Bone marrow (tissue), 2 donors: ENCODE measurements at regions not wholly inside any gene's neighbourhood (a gene's known extent, or its start where the extent isn't known, plus 50 kb on each side); places are given as distances from the start of the nearest gene placed in this dataset.

Experiments
- DNase-seq, 2 donors: peaks; one replicate each; lab custom pipeline; 2025; lab: John Stamatoyannopoulos, UW

- DNase-seq: no peak
Measured at GRCh38 chr2:67707896-67708295, 310.8 kb downstream of the ETAA1 start.

- no peak for DNase-seq
Measured at GRCh38 chr2:67709835-67710234, 312.7 kb downstream of the ETAA1 start.

DNA sequence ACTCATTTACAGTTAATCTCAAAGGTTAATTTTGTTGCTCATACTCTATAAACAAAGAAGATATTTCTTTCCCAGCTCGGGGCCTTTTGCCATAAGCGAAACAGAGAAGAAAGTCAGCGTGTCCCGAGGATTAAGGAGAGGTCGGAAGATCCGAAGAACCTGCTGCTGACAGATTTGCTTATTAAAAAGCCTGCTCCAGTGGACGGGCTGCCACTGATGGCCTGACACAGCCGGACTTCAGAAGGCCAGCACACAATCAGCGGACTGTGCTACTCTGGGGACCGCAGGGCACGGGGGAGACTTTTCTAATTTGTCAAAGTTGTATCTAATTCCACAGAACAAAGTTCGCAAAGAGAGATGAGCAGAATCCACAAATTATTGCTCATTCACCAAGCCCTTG is 315.4 kb downstream of the ETAA1 start:
- no peak for DNase-seq

DNA sequence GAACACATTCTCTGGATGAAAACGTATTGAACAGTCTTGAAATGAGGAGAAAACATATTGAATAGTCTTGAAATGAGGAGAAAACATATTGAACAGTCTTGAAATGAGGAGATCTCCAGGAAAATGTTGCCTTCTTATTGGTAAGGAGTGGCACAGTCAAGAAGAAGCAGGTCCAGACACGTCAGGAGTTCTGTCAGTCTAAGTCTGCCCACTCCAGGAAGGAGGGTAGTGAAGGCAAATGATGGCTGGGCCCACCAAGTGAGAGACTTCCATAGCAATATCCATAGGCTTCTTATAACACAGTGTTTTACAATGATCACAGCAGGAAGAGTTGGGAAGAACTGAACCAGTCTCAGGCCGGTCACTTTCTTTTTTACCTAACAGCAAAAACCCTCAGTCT is 316.2 kb downstream of the ETAA1 start:
- no peak for DNase-seq

GRCh38 chr2:67716895-67717396 is 319.8 kb downstream of the ETAA1 start:
- no peak for DNase-seq

GRCh38 chr2:67717692-67718091 is 320.6 kb downstream of the ETAA1 start:
- no peak for DNase-seq

DNA sequence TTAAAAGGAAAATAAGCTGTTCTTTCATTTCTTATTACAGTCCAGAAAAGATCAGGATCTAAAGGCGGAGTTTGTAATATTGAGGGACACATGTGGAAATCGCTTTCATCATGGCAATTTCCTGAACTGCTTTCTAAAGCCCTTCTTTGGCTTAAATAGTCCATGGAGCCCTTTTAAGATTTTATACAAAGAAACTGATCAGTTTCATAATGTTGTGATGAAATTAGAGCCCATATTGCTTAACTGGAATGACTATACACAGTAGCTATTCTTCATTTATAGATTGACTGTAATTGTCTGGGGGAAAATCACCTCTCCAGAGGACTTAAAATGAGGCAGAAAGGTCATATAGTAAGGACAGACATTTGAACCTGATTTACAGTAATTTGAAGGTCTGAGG is 322.2 kb downstream of the ETAA1 start:
- DNase-seq: no peak

DNA sequence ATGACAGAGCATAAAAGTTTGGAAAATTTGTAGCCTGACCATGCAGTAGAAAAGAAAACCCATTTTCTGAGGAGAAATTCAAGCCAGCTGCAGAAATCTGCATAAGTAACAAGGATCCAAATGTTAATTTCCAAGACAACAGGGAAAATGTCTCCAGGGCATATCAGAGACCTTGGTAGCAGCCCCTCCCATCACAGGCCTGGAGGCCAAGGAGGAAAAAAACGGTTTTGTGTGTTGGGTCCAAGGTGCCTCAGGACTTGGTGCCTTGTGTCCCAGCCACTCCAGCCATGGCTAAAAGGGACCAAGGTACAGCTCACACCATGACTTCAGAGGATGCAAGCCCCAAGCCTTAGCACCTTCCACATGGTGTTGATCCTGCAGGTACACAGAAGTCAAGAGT is 324.4 kb downstream of the ETAA1 start:
- no peak for DNase-seq

GRCh38 chr2:67724261-67724660 is 327.1 kb downstream of the ETAA1 start:
- no peak for DNase-seq

DNA sequence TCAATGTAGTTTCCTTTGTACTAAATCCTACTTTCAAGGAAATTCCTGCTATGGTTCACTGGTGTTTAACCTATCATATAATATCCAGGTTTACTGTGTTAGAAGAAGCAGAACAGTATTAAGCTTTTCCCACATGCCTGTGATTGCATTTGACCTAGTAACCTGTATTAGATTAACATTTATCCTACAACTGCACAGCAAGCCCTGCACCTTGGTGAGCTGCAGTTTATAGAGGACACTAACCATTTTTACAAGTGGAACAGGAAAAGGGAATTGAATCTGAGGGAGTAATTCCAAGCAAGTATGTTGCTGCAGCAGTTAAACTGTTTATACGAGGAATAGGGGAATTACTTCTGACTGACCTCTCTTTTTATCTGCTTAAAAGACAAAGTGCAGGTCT is 328.6 kb downstream of the ETAA1 start:
- DNase-seq: no peak

DNA sequence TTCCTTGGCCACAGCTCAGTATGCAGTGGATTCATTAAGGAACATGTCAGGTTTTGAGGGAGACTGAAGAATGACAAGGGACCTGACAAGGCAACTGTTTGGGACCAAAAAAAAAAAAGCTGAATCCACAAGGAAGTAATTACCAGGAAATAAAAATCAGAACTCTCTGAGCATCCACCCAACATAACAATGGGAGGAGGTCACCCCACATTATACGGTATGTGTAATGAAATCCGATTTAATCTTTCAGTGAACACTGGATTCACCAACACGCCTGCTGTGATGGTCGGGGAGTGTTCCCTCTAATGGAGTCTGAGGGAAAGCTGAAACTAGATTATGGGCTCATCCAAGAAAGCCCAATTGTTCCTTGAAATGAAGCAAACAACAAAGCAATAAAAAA is 329.3 kb downstream of the ETAA1 start:
- DNase-seq: no peak

DNA sequence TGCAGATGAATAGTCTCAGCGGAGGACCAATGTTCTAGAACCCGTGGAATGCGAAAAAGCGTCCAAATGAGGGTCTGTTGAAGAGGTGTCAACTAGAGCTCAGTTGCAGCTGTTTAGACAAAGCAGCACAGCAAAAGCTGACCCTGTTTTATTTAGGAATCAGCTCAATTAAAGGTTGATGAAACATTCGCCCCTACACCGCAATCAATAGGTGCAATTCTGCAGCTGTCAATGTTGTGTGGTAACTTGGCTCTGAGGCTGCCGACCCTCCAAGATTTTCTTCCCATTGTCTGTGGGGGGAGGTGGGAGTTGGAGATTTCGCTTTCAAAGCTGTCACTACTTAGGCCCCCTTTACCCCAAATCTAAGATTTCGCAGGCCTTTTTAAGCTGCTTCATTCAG is 330.0 kb downstream of the ETAA1 start:
- DNase-seq: no peak

DNA sequence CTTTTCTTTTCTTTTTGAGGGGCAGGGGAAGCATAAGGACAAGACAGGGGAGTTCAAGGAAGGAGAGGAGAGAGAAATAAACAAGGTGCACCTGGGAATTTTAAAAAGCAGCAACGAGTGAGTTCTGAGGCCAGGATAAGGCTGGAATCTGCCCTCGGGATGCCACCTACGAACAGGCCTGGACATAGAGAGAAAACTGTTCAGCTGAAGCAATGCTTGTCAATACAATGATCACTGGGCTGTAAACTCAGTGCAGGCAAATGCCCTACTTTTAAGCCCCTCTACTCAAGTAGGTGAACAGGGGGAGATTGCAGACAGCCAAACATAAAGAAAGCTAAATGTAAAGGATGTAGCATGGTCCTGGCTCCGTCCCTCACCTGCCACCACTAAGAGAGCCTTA is 330.5 kb downstream of the ETAA1 start:
- DNase-seq: no peak

DNA sequence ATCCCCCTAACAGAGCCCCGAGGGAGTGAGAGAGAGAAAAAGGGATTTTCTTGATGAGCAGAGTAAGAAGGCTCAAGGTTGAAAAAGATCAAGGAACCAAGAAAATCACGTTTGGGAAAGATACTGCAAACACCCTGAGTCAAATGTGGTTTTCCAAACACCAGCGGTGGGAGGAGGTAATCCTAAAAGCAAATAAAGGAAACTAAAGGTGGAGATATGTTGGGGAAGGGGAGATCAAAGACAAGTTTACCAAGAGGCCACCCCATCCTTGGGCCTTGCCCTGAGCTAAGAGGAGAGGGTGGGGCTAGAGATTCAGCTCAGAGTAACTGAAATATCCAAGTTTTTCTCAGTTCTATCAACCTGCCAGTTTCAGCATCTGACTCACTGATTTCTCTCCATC is 332.3 kb downstream of the ETAA1 start:
- DNase-seq: no peak

GRCh38 chr2:67733517-67733916 is 329.3 kb downstream of the C1D start:
- no peak for DNase-seq

- no peak for DNase-seq
Measured at GRCh38 chr2:67752199-67752598, 310.6 kb downstream of the C1D start.

DNA sequence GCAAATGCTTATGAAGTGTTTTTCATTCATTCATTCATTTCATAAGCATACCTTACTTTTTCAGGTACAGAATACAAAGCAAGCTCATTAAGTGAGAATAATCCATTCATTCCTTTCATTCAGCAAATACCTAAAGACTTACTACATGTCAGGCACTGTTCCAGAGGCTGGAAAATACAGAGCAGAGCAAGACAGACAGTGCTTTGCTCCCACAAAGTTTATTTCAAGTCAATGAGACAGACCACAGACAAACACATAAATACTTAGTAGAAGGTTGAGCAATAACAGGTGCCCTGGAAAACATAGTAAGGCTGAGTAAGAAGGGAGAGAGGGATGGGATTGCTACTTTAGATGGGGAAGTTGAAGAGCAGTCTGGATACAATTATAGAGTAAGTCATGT is 309.8 kb downstream of the C1D start:
- DNase-seq: no peak

GRCh38 chr2:67755156-67755882 is 307.5 kb downstream of the C1D start:
- DNase-seq: no peak

DNA sequence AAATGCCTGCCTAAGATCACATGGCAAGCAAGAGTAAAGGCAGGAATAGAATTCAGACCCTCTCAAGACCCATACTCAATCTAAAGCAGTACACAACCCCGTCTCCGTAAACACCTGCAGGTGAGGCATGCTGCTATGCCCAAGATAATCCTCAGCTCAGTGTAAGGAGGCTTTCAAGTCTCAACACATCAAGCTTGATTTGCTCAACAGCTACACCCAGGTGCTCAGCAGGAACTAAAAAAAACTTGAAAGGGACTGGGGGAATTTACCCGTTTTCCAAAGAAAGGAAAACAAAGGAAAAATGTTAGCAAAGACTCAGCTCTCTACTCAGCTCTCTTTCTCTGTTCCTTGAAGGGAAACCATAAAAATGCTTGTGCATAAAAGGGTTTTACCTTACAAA is 301.8 kb downstream of the C1D start:
- DNase-seq: no peak

DNA sequence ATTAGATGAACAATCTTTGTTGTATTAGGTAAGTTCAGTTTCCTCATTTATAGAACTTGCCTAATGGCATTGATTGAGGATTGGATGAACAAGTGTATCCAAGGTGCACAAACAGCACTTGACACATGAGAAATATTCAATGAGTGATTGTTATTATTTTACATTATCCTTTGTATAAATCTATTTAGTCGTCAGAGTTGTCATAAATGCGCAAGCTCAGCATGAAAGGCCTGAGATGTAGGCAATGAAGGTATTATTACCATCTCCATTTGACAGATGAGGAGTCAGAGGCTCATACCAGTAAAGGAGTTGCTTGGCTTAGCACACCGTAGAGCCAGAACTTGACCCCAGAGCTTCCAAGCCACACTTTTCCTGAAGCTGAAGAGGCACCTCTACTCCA is 291.4 kb downstream of the C1D start:
- no peak for DNase-seq

- DNase-seq: no peak
Measured at GRCh38 chr2:67772216-67773170, 290.3 kb downstream of the C1D start.

DNA sequence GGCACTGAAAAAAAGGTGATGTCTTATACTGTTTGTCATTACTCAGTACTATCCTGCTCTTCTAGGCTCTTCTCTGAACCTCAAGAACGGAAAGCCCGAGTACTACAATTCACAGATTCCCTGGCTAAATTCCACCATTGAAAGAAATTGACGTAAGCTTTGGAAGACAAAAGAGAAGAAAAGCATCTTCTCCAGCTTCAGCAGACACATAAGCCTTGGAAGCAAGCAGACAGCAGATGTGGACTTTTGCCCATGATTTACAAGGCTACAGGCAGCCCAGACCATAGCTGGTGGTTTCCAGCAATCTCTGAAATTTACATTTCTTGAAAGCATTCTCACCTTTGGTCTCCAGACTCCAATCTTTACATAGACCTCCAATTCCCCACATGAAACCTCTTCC is 289.0 kb downstream of the C1D start:
- DNase-seq: no peak

GRCh38 chr2:67776276-67776675 is 286.5 kb downstream of the C1D start:
- DNase-seq: no peak
